ENCODE measurements at regions not wholly inside any gene's neighbourhood (a gene's known extent, or its start where the extent isn't known, plus 50 kb on each side); places are given as distances from the start of the nearest gene placed in this dataset.

- no peaks in the 10 kb centered on the region for H3K9me3 ChIP-seq (ENCODE audit: control insufficient read depth, insufficient read depth, low read length)
- TF ChIP-seq CTCF (IDR thresholded peaks at IDR 0.05), result no peak
- no peak for DNase-seq
- WGBS (ENCODE audit: insufficient coverage), result 89% methylated on average over 2 of the region's 2 CpGs
- H3K27me3 Mint-ChIP-seq (ENCODE audit: low read depth in 2 of 2), result peaks cover 22 to 41% of the 10 kb centered on the region in 2 donors
- no peak overlapping the region for H3K4me3 Mint-ChIP-seq
- peaks cover 3% of the 10 kb centered on the region for H3K27me3 ChIP-seq (ENCODE audit: control insufficient read depth, insufficient read depth, low read length)
- intact Hi-C loops (cut with micrococcal nuclease), result no loop called here
- no peaks in the 10 kb centered on the region for H3K9me3 Mint-ChIP-seq
- H3K4me1 Mint-ChIP-seq, result no peaks in the 10 kb centered on the region
- no peaks in the 10 kb centered on the region for H3K36me3 ChIP-seq (ENCODE audit: control insufficient read depth, insufficient read depth, low read length)
- no peak overlapping the region for H3K4me3 ChIP-seq (ENCODE audit: low read length)
- H3K27ac ChIP-seq (ENCODE audit: low read length), result no peak overlapping the region
- H3K4me1 ChIP-seq (ENCODE audit: control insufficient read depth, insufficient read depth, low read length), result no peaks in the 10 kb centered on the region
- H3K27ac Mint-ChIP-seq, result no peak overlapping the region
- no peak for ATAC-seq
- no peaks in the 10 kb centered on the region for H3K36me3 Mint-ChIP-seq
These were observed 64.9 kb upstream of the PCED1B start for GRCh38 chr12:47014474-47014873.

- intact Hi-C loops (cut with micrococcal nuclease), result no loop called here
- H3K36me3 Mint-ChIP-seq, result no peaks in the 10 kb centered on the region
- no peaks in the 10 kb centered on the region for H3K4me1 ChIP-seq (ENCODE audit: control insufficient read depth, insufficient read depth, low read length)
- H3K4me3 ChIP-seq (ENCODE audit: low read length), result no peak overlapping the region
- 90% methylated on average over 1 of the region's 1 CpG for WGBS (ENCODE audit: insufficient coverage)
- H3K9me3 Mint-ChIP-seq, result no peaks in the 10 kb centered on the region
- DNase-seq (no peak), ATAC-seq (no peak)
- no peak overlapping the region for H3K27ac ChIP-seq (ENCODE audit: low read length)
- TF ChIP-seq CTCF (IDR thresholded peaks at IDR 0.05), result no peak
- no peaks in the 10 kb centered on the region for H3K9me3 ChIP-seq (ENCODE audit: control insufficient read depth, insufficient read depth, low read length)
- no peak overlapping the region for H3K4me3 Mint-ChIP-seq
- H3K4me1 Mint-ChIP-seq, result no peaks in the 10 kb centered on the region
- peaks cover 3% of the 10 kb centered on the region for H3K27me3 ChIP-seq (ENCODE audit: control insufficient read depth, insufficient read depth, low read length)
- peaks cover 25 to 47% of the 10 kb centered on the region in 2 donors for H3K27me3 Mint-ChIP-seq (ENCODE audit: low read depth in 2 of 2)
- no peak overlapping the region for H3K27ac Mint-ChIP-seq
- H3K36me3 ChIP-seq (ENCODE audit: control insufficient read depth, insufficient read depth, low read length), result no peaks in the 10 kb centered on the region
These were observed 64.0 kb upstream of the PCED1B start for GRCh38 chr12:47015381-47015780.

- H3K4me1 Mint-ChIP-seq, result no peaks in the 10 kb centered on the region
- Histone ChIP-seq H3K27ac (ENCODE audit: low read length) (no peak overlapping the region), H3K27me3 (ENCODE audit: control insufficient read depth, insufficient read depth, low read length) (peaks cover 3% of the 10 kb centered on the region), H3K9me3 (ENCODE audit: control insufficient read depth, insufficient read depth, low read length) (no peaks in the 10 kb centered on the region), H3K4me3 (ENCODE audit: low read length) (no peak overlapping the region), H3K4me1 (ENCODE audit: control insufficient read depth, insufficient read depth, low read length) (no peaks in the 10 kb centered on the region), H3K36me3 (ENCODE audit: control insufficient read depth, insufficient read depth, low read length) (no peaks in the 10 kb centered on the region)
- no peak overlapping the region for H3K4me3 Mint-ChIP-seq
- 92% methylated on average over 5 of the region's 6 CpGs for WGBS (ENCODE audit: insufficient coverage)
- intact Hi-C loops (cut with micrococcal nuclease), result no loop called here
- no peak for ATAC-seq
- TF ChIP-seq CTCF (IDR thresholded peaks at IDR 0.05), result no peak
- no peak for DNase-seq
- H3K27me3 Mint-ChIP-seq (ENCODE audit: low read depth in 2 of 2), result peaks cover 28 to 51% of the 10 kb centered on the region in 2 donors
- H3K27ac Mint-ChIP-seq, result no peak overlapping the region
- no peaks in the 10 kb centered on the region for H3K36me3 Mint-ChIP-seq
- H3K9me3 Mint-ChIP-seq, result no peaks in the 10 kb centered on the region
These were observed 62.2 kb upstream of the PCED1B start for GRCh38 chr12:47017041-47017713.

- no peak overlapping the region for H3K4me3 ChIP-seq (ENCODE audit: low read length)
- Mint-ChIP-seq H3K9me3 (no peaks in the 10 kb centered on the region), H3K27ac (no peak overlapping the region), H3K4me3 (no peak overlapping the region), H3K36me3 (no peaks in the 10 kb centered on the region), H3K4me1 (no peaks in the 10 kb centered on the region), H3K27me3 (ENCODE audit: low read depth in 2 of 2) (peaks cover 28 to 46% of the 10 kb centered on the region in 2 donors)
- no peaks in the 10 kb centered on the region for H3K36me3 ChIP-seq (ENCODE audit: control insufficient read depth, insufficient read depth, low read length)
- WGBS (ENCODE audit: insufficient coverage), result 96% methylated on average over 2 of the region's 2 CpGs
- H3K9me3 ChIP-seq (ENCODE audit: control insufficient read depth, insufficient read depth, low read length), result no peaks in the 10 kb centered on the region
- H3K27ac ChIP-seq (ENCODE audit: low read length), result no peak overlapping the region
- no peak for ATAC-seq
- H3K27me3 ChIP-seq (ENCODE audit: control insufficient read depth, insufficient read depth, low read length), result no peaks in the 10 kb centered on the region
- intact Hi-C loops (cut with micrococcal nuclease), result no loop called here
- no peak for DNase-seq
- TF ChIP-seq CTCF (IDR thresholded peaks at IDR 0.05), result no peak
- H3K4me1 ChIP-seq (ENCODE audit: control insufficient read depth, insufficient read depth, low read length), result no peaks in the 10 kb centered on the region
These were observed 61.4 kb upstream of the PCED1B start for GRCh38 chr12:47017901-47018475.

All from natural killer cell (primary cell).